Lower lobe of right lung (tissue), 2 donors: ENCODE measurements at regions not wholly inside any gene's neighbourhood (a gene's known extent, or its start where the extent isn't known, plus 50 kb on each side); places are given as distances from the start of the nearest gene placed in this dataset.

ENCODE experiments used
- ATAC-seq, 2 donors: fragments of 200-7000 bp; cut with Tn5 transposase; one replicate each; pipeline ENCODE4 v1.9.1; 2020 to 2022; ENCODE audit warnings: mild to moderate bottlenecking in 2 of 2, moderate library complexity in 2 of 2
- DNase-seq: peaks from one replicate; pipeline ENCODE4 v3.0.0-alpha.2; 2020
- H3K27ac ChIP-seq: fragments of 200-600 bp; one replicate; pipeline ENCODE4 v1.8.0; 2022
- H3K27me3 ChIP-seq: fragments of 200-600 bp; one replicate; pipeline ENCODE4 v1.8.0; 2022; ENCODE audit warnings: low read depth
- H3K36me3 ChIP-seq: fragments of 200-600 bp; one replicate; pipeline ENCODE4 v1.8.0; 2022; ENCODE audit warnings: mild to moderate bottlenecking
- H3K4me1 ChIP-seq: fragments of 200-600 bp; one replicate; pipeline ENCODE4 v1.8.0; 2022
- H3K4me3 ChIP-seq: fragments of 200-600 bp; one replicate; pipeline ENCODE4 v1.8.0; 2022; ENCODE audit warnings: mild to moderate bottlenecking
- H3K9me3 ChIP-seq: fragments of 200-600 bp; one replicate; pipeline ENCODE4 v1.8.0; 2022
- intact Hi-C: fragments of 100-400 bp; cut with DNase I; formaldehyde crosslinking; loops from one replicate; pipeline ENCODE4 v1.11.0; 2022
- TF ChIP-seq, protein P1 (sequence below): fragments of 200-600 bp; IDR thresholded peaks from one replicate; pipeline ENCODE4 v1.8.0; 2022; ENCODE audit warnings: antibody characterized with exemption, mild to moderate bottlenecking
- donor health status: DM: no; HTN: yes; CAD: no; lungs with severe emphysema.

DNA sequence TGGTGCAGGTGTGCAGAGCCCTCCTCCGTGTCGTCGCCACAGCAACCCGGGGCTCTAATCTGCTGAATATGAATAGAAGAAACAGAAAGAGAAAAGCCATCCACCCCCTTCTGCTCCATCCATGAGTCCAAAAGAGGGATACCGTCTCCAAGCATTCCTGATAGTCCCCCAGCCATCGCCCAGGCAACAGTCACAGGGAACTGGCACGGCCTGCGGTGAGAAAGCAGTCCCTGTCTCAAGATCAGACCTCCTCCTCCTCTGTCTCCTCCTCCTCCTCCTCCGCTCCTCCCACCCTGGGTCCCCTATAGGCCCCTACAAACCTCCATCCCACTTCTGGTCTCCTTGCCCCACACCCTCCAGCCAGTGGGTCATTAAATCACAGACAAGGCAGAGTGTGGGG, 308.1 kb upstream of the MPDZ start:
- Histone ChIP-seq H3K4me1 (peaks cover 9% of the 10 kb centered on the region), H3K27ac (no peak overlapping the region), H3K36me3 (no peaks in the 10 kb centered on the region), H3K27me3 (no peaks in the 10 kb centered on the region), H3K4me3 (no peak overlapping the region), H3K9me3 (no peaks in the 10 kb centered on the region)
- intact Hi-C loops: no loop called here
- TF ChIP-seq, protein P1, sequence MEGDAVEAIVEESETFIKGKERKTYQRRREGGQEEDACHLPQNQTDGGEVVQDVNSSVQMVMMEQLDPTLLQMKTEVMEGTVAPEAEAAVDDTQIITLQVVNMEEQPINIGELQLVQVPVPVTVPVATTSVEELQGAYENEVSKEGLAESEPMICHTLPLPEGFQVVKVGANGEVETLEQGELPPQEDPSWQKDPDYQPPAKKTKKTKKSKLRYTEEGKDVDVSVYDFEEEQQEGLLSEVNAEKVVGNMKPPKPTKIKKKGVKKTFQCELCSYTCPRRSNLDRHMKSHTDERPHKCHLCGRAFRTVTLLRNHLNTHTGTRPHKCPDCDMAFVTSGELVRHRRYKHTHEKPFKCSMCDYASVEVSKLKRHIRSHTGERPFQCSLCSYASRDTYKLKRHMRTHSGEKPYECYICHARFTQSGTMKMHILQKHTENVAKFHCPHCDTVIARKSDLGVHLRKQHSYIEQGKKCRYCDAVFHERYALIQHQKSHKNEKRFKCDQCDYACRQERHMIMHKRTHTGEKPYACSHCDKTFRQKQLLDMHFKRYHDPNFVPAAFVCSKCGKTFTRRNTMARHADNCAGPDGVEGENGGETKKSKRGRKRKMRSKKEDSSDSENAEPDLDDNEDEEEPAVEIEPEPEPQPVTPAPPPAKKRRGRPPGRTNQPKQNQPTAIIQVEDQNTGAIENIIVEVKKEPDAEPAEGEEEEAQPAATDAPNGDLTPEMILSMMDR: no peak
- ATAC-seq (no peak), DNase-seq (no peak)

DNA sequence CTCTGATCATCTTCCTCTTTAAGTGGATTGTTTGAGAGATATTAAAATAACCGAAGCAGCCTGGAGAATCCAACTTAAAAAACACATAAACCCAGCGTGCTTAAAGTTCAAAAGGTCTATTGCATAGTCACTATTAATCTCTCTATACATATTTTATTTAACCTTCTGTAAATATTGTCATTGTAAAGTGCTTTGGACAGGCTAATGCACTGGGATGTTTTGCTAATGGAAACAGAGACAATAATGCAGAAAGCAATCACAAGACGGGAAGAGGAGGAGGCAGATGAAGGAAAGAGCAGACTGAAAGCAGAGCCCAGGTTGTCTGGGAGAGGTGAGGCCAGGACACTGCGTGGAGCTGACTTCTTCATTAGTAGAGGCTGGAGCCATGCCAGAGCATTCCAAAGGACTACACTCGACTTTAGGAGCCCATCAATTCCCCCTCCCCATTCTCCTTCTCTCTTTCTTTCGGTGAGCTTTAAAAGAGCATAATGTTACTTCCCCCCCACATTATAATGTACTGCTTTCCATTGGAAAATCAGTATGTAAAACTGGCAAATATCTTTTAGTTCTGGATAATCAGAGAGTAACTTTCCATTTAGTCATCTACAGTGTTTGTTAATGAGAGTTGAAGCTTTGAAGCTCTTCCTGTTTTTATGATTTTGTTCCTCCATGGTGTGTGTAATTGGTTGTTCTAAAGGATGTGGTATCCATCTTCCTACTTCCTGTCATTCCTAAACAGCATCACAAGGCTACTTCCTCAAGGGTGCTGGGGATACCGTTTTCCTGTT, 307.3 kb upstream of the MPDZ start:
- Histone ChIP-seq H3K9me3 (no peaks in the 10 kb centered on the region), H3K27me3 (no peaks in the 10 kb centered on the region), H3K27ac (no peak overlapping the region), H3K36me3 (no peaks in the 10 kb centered on the region), H3K4me1 (peaks cover 9% of the 10 kb centered on the region), H3K4me3 (no peak overlapping the region)
- intact Hi-C loops: no loop called here
- TF ChIP-seq, protein P1: no peak
- no peak for DNase-seq
- no peak for ATAC-seq

DNA sequence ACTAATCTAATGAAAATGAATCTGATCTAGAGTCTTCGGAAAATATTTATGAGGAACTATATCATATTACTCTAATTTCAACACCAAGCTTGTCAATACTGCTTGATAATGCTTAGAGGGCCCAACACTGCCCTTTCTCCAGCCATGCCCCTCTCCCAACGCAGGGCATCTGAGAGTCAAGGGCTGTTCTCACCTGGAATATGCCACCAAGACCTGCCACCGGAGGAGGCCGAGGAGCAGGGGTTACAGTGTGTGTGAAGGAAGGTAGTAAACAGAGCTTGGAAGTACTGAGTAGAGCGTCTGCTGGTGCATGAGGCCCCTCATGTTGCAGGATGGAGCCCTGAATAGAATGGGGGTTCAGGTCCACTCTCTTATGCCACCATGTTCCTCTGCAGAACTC, 301.3 kb upstream of the MPDZ start:
- Histone ChIP-seq H3K27me3 (no peaks in the 10 kb centered on the region), H3K4me3 (no peak overlapping the region), H3K4me1 (no peaks in the 10 kb centered on the region), H3K36me3 (no peaks in the 10 kb centered on the region), H3K27ac (no peak overlapping the region), H3K9me3 (no peaks in the 10 kb centered on the region)
- ATAC-seq: no peak
- DNase-seq: no peak
- intact Hi-C loops: no loop called here
- TF ChIP-seq, protein P1: no peak

DNA sequence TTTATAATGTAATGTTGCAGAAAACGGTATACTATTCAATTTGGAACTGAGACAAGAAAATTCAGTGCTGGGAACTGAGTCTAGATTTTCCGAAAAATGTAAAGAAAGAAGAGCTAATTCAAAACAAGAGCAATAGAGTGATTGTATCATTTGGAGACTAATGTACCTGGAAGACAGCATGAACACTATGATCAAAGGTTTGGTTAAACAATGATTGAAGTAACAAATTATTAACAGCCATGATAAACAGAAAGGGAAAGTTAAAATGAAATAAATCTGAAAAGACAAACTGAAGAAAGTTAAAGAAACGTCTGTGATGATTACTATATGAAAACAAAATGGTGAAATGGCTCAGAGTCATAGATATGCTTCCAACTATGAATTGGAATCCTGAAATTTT, 300.6 kb upstream of the MPDZ start:
- TF ChIP-seq, protein P1: no peak
- Histone ChIP-seq H3K27ac (no peak overlapping the region), H3K9me3 (no peaks in the 10 kb centered on the region), H3K4me1 (no peaks in the 10 kb centered on the region), H3K27me3 (no peaks in the 10 kb centered on the region), H3K4me3 (no peak overlapping the region), H3K36me3 (no peaks in the 10 kb centered on the region)
- intact Hi-C loops: no loop called here
- ATAC-seq (no peak), DNase-seq (no peak)

DNA sequence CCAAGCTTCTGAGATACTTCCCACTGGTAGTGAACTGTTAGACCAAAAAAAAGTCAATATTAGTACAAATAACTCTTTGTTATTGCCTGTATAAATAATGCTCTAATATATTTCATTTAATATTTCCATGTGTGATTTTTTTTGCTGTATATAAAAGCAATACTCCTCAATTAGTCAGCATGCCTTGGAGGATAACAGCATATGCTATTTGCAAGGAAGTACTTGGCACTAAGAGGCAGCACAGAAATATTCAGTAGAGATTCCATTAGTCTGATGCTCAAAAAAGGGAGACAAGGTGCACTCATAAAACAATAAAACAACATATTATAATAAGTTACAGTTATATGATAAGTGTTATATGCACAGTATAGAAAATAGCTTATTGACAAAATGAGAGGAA, 296.6 kb upstream of the MPDZ start:
- Histone ChIP-seq H3K4me3 (no peak overlapping the region), H3K36me3 (no peaks in the 10 kb centered on the region), H3K27me3 (no peaks in the 10 kb centered on the region), H3K9me3 (no peaks in the 10 kb centered on the region), H3K4me1 (no peaks in the 10 kb centered on the region), H3K27ac (no peak overlapping the region)
- intact Hi-C loops: no loop called here
- ATAC-seq (no peak), DNase-seq (no peak)
- TF ChIP-seq, protein P1: no peak
